ENCODE measurements at regions not wholly inside any gene's neighbourhood (a gene's known extent, or its start where the extent isn't known, plus 50 kb on each side); places are given as distances from the start of the nearest gene placed in this dataset.

DNA sequence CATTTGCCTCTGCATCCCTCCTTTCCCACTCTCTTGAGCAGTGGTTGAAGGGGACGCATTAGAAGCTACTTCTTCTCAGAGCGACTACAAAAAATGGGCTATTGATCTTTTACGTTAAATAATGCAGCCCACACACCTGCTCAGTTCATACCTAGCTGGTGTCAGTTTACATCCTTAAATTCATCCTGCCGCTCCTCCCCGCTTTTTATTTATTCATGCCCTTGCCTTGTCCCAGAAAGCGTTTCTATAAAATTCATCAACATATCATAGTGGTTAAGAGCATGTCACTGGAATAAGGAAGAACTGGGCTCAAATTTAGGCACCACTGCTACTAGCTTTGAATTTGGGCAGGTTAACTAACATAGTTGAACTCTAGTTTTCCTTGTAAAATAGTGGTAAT is 66.0 kb upstream of the TINAGL1 start:
- TF ChIP-seq, protein P1, sequence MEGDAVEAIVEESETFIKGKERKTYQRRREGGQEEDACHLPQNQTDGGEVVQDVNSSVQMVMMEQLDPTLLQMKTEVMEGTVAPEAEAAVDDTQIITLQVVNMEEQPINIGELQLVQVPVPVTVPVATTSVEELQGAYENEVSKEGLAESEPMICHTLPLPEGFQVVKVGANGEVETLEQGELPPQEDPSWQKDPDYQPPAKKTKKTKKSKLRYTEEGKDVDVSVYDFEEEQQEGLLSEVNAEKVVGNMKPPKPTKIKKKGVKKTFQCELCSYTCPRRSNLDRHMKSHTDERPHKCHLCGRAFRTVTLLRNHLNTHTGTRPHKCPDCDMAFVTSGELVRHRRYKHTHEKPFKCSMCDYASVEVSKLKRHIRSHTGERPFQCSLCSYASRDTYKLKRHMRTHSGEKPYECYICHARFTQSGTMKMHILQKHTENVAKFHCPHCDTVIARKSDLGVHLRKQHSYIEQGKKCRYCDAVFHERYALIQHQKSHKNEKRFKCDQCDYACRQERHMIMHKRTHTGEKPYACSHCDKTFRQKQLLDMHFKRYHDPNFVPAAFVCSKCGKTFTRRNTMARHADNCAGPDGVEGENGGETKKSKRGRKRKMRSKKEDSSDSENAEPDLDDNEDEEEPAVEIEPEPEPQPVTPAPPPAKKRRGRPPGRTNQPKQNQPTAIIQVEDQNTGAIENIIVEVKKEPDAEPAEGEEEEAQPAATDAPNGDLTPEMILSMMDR (IDR thresholded peaks at IDR 0.05) = no peak
- Histone ChIP-seq H3K9me3 (no peaks in the 10 kb centered on the region), H3K36me3 (no peaks in the 10 kb centered on the region)

DNA sequence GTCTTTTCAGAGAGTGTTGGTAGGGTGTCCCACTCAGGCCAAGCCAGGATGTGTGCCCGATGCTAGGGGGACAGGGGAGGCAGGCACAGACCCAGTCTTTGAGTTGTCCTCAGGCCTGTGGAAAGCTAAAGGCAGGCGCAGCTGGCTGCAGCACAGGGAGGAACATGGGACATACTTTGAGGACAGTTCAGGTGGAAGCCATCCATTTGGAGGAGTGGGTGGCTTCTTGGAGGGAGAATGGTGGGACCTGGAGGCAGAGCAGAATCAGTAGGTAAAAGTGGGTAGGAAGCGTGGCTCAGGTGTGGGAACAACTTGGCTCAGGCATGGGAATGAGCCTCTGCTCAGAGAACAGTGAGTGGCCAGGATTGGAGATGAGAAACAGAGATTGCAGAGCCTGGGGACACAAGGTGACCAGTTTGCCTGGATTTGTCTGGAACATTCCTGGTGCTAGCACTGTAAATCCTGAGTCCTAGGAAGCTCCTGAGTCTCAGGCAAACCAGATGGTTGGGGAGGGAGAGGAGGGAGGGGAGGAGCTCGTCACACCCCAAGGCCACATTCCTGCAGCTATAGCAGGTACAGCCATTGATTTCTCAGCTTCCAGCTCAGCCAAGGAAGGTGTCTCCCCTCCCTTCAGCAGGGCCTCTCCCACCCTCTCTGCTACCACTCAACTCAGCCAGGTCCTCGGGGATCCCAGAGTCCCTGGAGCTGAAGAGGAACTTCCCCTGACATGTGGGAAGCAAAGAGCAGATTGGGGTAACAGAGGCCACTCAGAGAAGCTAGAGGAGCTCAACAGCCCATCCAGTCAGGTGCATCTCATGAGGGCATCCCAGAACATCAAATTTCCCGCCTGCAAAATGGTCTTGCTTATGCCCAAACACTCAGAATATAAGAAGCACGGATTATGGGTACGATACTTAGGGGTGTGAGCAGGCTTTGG is 65.2 kb upstream of the TINAGL1 start:
- Histone ChIP-seq H3K4me3 (no peak overlapping the region), H3K27me3 (no peaks in the 10 kb centered on the region), H3K4me1 (no peaks in the 10 kb centered on the region), H3K36me3 (no peaks in the 10 kb centered on the region), H3K9me3 (no peaks in the 10 kb centered on the region), H3K27ac (no peak overlapping the region)
- TF ChIP-seq, protein P1 (IDR thresholded peaks at IDR 0.05) = no peak
- no peak for DNase-seq (ENCODE audit: low spot score)

More for the DNA sequence above, 66.0 kb upstream of the TINAGL1 start:
- no peak for DNase-seq (ENCODE audit: low spot score)
- H3K4me3 ChIP-seq = no peak overlapping the region
- no peak overlapping the region for H3K27ac ChIP-seq
- no peaks in the 10 kb centered on the region for H3K27me3 ChIP-seq
- H3K4me1 ChIP-seq = no peaks in the 10 kb centered on the region

DNA sequence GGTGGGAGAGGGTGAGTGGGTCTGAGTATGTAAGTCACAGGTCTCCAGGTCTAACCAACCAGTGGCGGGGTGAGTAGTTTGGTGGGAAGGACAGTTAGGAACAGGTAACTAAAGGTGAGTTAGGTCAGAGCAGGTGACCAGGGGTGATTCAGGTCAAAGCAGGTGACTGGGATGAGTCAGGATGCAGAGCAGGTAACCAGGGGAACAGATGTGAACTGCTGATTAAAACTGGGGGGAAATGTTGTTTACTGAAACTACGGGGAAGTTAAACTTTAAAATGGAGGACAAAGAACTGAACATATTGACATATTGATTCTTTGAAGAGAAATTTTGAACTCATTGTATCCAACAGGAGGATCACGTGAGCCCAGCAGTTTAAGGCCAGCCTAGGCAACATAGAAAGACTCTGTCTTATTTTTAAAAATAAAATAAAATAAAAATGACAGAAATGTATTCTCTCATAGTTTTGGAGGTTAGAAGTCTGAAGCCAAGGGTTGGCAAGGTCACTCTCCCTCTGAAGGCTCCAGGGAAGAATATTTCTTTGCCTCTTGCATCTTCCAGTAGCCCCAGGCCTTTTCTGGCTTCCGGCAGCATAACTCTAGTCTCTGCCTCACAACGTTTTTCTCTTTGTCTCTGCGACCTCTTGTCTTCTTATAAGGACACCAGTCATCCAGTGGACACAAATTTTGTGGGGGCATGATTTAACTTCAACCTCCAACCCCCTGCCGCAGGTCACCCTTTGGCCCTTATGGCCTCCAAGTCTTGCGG is 64.3 kb upstream of the TINAGL1 start:
- no peak overlapping the region for H3K27ac ChIP-seq
- no peak for DNase-seq (ENCODE audit: low spot score)
- H3K36me3 ChIP-seq = no peaks in the 10 kb centered on the region
- no peaks in the 10 kb centered on the region for H3K27me3 ChIP-seq
- H3K9me3 ChIP-seq = no peaks in the 10 kb centered on the region
- no peak overlapping the region for H3K4me3 ChIP-seq
- TF ChIP-seq, protein P1 (IDR thresholded peaks at IDR 0.05) = no peak
- no peaks in the 10 kb centered on the region for H3K4me1 ChIP-seq

DNA sequence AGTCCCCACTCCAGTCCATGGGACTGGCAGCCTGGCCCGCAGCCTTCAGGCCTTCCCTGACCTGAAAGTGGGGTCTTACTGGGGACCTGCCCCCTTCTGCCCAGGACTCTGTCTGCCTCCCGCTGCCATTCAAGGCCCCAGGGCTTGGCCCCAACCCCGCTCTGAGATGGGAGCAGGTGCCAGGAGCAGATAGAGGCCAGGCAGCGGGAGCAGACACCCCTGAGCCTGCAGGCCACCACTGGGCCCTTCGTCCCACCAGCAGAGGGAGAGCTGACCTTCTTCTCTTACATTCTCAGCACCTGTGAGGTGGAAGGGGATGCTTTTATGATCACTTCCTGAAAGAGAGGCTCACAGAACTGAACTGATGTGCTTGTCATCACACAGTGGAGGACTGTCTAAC is 62.2 kb upstream of the TINAGL1 start:
- Histone ChIP-seq H3K4me3 (no peak overlapping the region), H3K27ac (no peak overlapping the region), H3K36me3 (no peaks in the 10 kb centered on the region), H3K4me1 (no peaks in the 10 kb centered on the region), H3K9me3 (no peaks in the 10 kb centered on the region), H3K27me3 (no peaks in the 10 kb centered on the region)
- TF ChIP-seq, protein P1 (IDR thresholded peaks at IDR 0.05) = no peak
- DNase-seq (ENCODE audit: low spot score) = no peak

DNA sequence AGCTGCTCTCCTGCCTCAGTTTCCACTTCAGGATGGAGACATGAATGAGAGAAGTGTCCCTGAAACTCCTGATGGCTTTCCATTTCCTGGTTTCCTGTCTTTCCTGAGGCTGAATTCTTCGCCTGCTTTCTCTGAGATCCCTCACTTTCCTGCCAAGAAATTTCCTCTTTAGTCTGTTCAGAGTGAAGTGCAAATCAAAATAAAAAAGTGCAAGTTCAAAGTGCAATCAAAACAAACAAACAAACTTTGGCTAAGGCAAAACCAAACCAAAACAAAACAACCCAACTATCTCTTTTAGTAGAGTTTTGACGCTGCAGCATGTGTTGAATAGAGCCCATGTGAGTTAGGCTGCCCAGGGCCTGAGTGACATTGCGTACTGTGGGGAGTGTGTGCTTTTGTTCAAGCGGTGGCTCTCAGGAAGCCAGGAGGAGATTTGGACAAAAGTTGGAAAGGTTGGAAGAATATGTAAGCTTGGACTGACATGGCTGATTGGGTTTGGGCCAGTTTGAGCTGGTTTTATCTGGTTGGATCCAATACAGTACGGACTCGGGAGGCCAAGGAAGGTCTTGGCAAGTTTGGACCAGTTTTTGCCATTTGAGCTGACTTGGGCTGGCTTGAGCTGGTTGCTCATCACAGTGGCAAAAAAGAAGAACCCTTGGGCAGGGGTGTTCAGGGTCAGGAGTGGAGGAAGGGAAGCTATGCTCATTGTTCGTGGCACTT is 61.1 kb upstream of the TINAGL1 start:
- Histone ChIP-seq H3K27ac (no peak overlapping the region), H3K4me3 (no peak overlapping the region), H3K36me3 (no peaks in the 10 kb centered on the region), H3K9me3 (no peaks in the 10 kb centered on the region), H3K4me1 (no peaks in the 10 kb centered on the region), H3K27me3 (no peaks in the 10 kb centered on the region)
- TF ChIP-seq, protein P1 (IDR thresholded peaks at IDR 0.05) = no peak
- DNase-seq (ENCODE audit: low spot score) = no peak
